ENCODE measurements at regions not wholly inside any gene's neighbourhood (a gene's known extent, or its start where the extent isn't known, plus 50 kb on each side); places are given as distances from the start of the nearest gene placed in this dataset.

GRCh38 chr3:16055606-16056211 lies 118.8 kb upstream of the GALNT15 start:
- no peak overlapping the region for H2BK12ac ChIP-seq (ENCODE audit: insufficient read length, low read depth, low read length)
- peaks cover 1% of the 10 kb centered on the region; the same call in 1 of the 2 replicates for H3K27me3 Mint-ChIP-seq (ENCODE audit: low read depth)
- no peaks in the 10 kb centered on the region for H3K79me1 ChIP-seq (ENCODE audit: insufficient read depth, low read depth, low read length, poor library complexity, severe bottlenecking)
- no peaks in the 10 kb centered on the region for H3K36me3 Mint-ChIP-seq (ENCODE audit: insufficient read depth in 1 of 3, low read depth in 3 of 3)
- no peak overlapping the region for H2AFZ ChIP-seq (ENCODE audit: low read length)
- H3K4me2 ChIP-seq (ENCODE audit: insufficient read depth, insufficient read length, low read length) = no peak overlapping the region
- H3K4me3 Mint-ChIP-seq = no peak overlapping the region
- H3K9ac ChIP-seq (ENCODE audit: extremely low read depth, insufficient read length, low read length) = no peak overlapping the region
- no peaks in the 10 kb centered on the region for H3K9me3 ChIP-seq (ENCODE audit: control insufficient read depth, low read depth, low read length)
- no peak overlapping the region for H2AK5ac ChIP-seq (ENCODE audit: insufficient read length, low read length)
- no peaks in the 10 kb centered on the region for H4K20me1 ChIP-seq (ENCODE audit: control insufficient read depth, insufficient read depth, insufficient read length)
- peaks cover 3 to 10% of the 10 kb centered on the region in 2 experiments; a peak in 3 of 4 replicates for H3K4me1 Mint-ChIP-seq
- no peak overlapping the region for H3T11ph ChIP-seq (ENCODE audit: low read length)
- H3K9me3 Mint-ChIP-seq = no peaks in the 10 kb centered on the region
- no peak overlapping the region for H3K27ac ChIP-seq (ENCODE audit: insufficient read length, low read depth, low read length)
- H2BK5ac ChIP-seq (ENCODE audit: insufficient read length, low read length) = no peak overlapping the region
- no peak overlapping the region for H3K56ac ChIP-seq (ENCODE audit: insufficient read length, low read depth, low read length)
- no peaks in the 10 kb centered on the region; the same call in 1 of the 2 replicates for H3K4me1 ChIP-seq (ENCODE audit: insufficient read depth, low read length)
- H3K18ac ChIP-seq (ENCODE audit: insufficient read length, low read depth, low read length) = no peak overlapping the region
- no peak overlapping the region for H2BK120ac ChIP-seq (ENCODE audit: low read depth, low read length, poor library complexity, severe bottlenecking)
- no peak overlapping the region for H4K5ac ChIP-seq (ENCODE audit: insufficient read length, low read depth, low read length)
- no peak overlapping the region for H3K4ac ChIP-seq (ENCODE audit: low read depth, low read length)
- H2BK20ac ChIP-seq (ENCODE audit: low read depth, low read length, poor library complexity, severe bottlenecking) = no peak overlapping the region
- WGBS (ENCODE audit: extremely low coverage, insufficient read length, low lambda C conversion rate) = no CpG with 5 or more reads among the region's 7 CpGs
- H3K14ac ChIP-seq (ENCODE audit: insufficient read depth, low read length) = no peak overlapping the region
- no peaks in the 10 kb centered on the region for H3K27me3 ChIP-seq (ENCODE audit: insufficient read depth, low read length)
- no peak overlapping the region for H4K91ac ChIP-seq (ENCODE audit: insufficient read length, low read depth, low read length)
- no peaks in the 10 kb centered on the region for H3K23me2 ChIP-seq (ENCODE audit: insufficient read length, low read depth, low read length, poor library complexity, severe bottlenecking)
- no peak overlapping the region for H4K8ac ChIP-seq (replicated peaks; ENCODE audit: insufficient read length, low read depth, low read length)
- H2BK15ac ChIP-seq (ENCODE audit: low read depth, low read length) = no peak overlapping the region
- TF ChIP-seq CTCF (conservative IDR thresholded peaks at IDR 0.05) = no peak
- H3K27ac Mint-ChIP-seq = 0 out of 7 replicates have a peak overlapping the region, but pooled peaks of 1 of the 3 experiments have one; percentile 26
- no peak overlapping the region for H3K23ac ChIP-seq (ENCODE audit: insufficient read length, low read depth, low read length)
- no peak for DNase-seq
- H3K79me2 ChIP-seq (ENCODE audit: insufficient read depth, low read length) = no peaks in the 10 kb centered on the region
